HG02642 (cell line): ENCODE measurements at regions not wholly inside any gene's neighbourhood (a gene's known extent, or its start where the extent isn't known, plus 50 kb on each side); places are given as distances from the start of the nearest gene placed in this dataset.

ENCODE experiments used
- ATAC-seq: cut with Tn5 transposase; IDR thresholded peaks from one replicate; pipeline ENCODE4 v1.9.1; 2021; ENCODE audit warnings: mild to moderate bottlenecking; ENCODE audit not compliant: unreplicated experiment, poor library complexity

DNA sequence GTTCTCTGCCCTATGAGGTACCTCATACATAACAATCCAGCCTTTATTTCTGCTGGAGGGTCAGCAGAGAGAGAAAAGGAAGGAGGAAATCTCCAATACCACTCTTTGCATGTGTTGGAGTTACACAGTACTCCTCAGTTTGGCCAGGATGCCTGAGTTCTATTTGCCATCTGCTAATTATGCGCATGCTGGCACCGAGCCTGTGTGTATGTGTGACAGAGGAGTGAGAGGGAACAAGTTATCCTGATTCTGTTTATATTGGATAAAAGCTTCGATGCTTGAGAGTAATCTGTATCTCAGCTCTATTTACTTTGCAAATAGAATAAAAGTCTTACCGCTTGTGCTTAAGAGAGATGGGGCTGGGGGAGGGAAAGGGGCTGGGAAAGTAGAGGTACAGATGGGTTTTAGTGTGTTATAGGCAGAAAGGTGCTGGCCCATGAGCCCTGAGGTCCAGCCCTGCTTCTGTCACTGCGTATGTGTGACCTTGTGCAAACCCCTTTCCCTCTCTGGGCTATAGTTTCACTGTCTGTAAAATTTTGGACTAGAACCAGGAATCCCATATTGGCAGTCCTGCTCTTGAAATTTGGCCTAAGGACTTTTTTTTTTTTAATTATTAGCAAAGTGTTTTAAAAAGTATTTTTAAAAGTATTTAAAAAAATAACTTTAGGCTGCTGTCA lies 54.5 kb upstream of the PLXNA2 start:
- ATAC-seq: no peak

DNA sequence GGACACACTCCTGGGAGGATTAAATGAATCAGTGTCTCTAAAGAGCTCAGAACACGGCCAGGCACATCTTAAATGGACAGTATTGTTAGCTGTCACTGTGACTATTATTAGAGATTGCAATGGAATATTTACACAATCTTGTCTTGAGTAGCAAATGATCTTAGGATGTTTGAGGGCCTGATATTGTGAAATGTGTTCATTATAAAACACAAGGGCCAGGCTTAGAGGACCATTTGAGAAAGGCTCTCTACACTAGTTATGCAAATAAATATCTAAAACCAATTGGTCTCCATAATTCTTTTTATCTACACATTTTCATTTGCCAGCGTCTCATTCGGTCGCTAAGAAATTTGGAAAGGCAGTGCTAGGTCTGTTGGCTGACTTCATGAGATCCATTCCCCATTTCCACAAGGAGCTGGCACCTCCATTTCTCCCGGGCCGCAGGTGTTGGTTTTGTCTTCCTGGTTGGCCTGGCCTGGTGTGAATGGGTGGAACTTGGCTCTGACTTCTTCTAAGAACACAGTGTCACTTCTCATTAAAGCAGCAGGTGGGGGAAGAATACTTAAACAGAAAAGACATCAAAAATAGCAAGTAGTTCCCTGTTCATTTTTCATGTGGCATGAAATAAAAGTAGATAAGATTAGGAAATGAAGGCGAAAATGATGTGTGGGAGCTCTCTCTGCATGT lies 56.0 kb upstream of the PLXNA2 start:
- ATAC-seq: no peak

- no peak for ATAC-seq
Observed at GRCh38 chr1:208302699-208303238, 58.6 kb upstream of the PLXNA2 start.

DNA sequence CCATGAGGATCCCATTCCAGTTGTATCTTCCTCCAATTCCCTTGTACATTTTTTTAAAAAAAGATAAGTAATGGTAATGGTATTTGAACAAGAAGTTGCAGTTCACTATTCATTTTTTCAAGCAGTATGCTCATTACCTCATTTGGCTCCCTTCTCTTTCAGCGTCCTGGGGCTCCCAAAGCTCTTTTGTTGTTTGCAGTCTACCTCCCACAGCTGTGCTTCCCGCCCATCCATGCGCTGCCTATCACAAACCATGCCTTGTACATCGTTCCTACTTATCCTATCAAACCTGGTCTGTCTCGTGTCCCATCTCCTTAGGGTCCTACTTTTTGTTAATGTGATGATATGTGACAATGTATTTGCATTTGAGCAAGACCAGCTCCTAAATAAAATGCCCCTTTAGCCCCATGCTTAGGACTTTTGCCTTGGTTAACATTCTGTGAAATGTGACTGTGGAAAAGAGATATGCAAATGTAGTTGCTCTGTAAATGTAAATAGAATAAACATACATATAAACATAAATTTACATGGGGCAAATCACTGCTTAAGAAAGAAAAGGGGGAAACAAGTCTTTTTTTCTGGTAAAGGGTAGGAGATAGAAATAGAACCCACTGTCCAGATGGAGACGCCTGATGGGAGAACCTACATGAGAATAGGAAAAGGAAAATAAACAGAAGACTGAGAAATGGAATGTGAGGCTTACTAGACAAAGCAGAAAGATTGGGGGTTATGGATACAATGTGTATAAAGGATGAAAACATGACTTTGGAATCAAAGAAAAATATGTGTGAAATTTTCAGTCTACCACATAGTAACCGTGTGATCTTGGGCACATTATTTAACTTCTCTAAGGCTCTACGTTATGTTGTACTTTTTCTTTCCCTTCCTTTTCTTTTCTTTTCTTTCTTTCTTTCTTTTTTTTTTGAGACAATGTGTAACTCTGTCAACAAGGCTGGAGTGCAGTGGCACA lies 59.8 kb upstream of the PLXNA2 start:
- ATAC-seq: no peak

DNA sequence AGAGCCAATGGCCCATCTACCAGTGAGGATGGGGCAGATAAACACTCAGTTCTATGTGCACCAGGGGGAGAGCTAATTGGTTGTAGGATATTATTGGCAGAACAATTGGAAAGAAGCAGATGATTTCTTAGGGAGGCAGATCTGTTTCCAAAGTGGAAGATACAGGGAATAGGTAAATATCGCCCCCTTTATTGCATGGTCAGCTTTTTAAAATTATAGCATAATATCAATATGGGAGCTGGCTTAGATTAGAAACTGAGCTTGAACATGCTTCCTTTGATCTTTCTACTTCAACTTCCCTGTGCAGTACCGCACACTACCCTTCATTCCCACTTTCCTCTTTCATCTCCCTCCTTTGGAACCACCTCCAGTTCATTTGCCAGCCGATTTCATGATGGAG lies 64.0 kb upstream of the PLXNA2 start:
- ATAC-seq: no peak

- ATAC-seq: no peak
Observed at GRCh38 chr1:208309771-208310170, 65.6 kb upstream of the PLXNA2 start.

DNA sequence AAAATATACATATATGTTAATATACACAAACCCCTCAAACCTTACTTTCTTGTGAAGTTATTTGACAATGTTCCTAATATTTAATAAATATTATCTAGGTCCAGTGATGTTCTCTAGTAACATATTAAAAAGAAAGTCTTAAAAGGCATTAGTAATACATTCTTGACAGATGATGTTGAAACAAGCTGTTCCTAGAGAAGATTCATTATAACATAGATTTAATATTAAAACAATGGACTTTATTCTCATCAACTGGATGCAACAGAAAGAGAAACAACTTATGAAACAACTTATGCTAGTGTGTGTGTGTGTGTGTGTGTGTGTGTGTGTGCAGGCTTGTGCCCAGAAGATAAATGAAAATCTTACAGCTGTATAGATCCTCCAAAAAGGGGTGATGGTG lies 68.5 kb upstream of the PLXNA2 start:
- ATAC-seq: no peak

DNA sequence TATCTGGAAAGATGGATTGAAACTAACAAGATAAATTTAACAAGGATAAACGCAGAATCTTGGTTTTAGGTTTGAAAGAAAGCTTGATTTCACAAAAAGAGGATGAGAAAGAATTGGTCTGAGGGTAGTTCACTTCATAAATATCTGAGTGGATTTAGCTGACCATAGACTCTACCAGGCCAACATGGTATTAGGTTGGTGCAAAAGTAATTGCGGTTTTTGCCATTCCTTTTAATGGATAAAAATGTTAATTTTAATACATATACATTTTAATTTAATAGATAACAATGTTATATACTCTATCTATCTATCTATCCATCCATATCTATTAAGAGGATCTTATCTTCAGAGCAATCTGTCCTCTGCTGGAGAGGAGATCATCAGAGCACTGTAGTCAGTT lies 70.2 kb upstream of the PLXNA2 start:
- ATAC-seq: no peak

DNA sequence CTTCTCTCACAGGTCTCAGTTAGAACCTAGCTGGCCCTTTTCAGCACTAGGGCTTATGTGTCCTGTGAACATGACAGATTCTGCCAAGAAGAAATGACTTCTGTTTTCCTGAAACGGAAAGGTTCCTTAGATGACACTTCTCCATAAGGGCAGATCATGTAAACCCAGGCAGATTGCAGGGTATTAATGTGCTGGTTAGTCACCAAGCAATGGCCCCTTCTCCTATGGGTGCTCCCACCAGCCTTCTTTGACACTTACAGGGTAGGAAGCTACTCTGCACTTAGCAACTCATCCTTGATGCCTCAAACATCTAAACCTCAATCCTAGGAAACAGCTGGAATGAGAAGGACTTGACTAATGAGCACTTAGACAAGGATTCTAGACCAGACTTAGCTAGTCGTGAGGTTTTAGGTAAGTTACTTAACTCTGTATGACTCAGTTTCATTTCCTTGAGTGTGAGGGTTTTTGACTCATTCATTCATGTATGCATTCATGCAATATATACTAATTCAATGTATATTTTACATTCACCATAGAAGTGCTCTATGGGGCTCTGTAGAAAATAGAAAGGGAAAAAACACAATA lies 74.1 kb upstream of the PLXNA2 start:
- ATAC-seq: no peak

- no peak for ATAC-seq
Observed at GRCh38 chr1:208324005-208324404, 79.8 kb upstream of the PLXNA2 start.

DNA sequence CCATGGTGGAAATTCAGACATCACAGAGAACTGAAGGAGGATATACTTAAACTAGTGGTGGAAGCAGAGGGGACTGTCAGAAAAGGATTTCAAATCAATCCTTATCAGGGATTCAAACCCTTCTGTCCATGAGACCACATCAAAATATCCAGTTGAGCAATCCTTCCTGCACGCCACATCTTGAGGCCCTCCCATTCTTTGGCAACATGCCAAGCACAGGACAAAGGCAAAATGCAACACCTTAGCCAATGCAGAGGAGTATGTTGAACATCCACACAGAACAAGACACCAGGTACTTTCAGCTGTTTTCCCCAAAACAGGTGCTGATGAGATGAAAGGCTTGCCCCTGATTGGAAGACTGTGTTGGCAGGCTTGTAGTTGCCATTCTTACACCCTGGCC lies 81.8 kb upstream of the PLXNA2 start:
- ATAC-seq: no peak

- ATAC-seq: no peak
Observed at GRCh38 chr1:208329300-208329699, 85.1 kb upstream of the PLXNA2 start.

DNA sequence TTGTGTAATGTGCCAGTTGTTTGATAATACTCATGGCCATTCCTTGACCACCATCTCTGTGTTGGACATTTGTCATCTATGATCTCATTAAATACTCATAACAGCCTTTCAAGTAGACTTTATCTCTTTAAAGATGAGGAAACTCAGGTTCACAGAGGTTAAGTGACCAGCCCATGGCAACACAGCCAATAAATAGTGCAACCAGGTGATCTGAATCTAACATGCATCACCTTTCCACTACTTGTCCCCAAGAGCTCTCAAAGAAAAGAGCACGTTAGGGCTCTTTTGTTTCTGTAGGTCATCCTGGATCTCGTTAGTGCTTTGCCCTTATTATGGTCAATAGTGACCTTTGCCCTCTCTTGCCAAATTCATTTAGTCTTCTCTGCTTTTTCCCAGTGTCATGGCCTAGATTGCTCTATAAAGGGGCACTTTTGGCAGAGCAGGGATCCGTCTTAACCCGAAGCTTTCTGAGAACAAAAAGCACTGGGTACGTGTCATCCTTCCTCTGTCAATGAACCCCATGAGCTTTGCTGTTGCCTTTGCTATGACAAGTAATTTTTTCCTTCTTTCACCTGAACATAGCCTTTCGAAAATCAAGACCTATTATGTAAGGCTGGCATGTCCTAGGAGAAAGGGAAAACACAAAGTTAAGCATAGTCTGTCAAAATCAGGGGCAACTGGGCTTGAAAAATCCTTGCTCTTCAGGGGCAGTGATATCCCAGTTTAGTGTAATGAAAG lies 88.0 kb upstream of the PLXNA2 start:
- no peak for ATAC-seq

- no peak for ATAC-seq
Observed at GRCh38 chr1:208332774-208333126, 88.6 kb upstream of the PLXNA2 start.

DNA sequence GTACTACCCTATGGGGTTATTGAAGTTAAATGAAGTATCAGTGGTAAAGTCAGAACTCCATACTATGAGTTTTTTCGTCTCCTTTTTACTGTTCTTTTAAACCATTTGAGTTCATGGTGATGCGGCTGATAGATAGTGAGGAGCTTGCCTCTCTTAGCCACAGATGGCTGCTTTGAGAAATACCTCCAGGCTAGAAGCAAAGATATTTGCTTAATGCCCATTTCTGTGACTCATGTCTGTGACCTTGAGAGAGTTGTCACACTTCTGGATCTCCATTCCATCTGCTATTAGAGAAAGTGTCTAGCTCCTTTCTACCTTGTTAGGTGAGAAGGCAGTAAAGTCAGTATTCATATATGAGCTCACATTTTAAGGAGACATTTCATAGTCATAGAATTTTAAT lies 89.5 kb upstream of the PLXNA2 start:
- ATAC-seq: no peak

GRCh38 chr1:208335371-208336136 lies 91.4 kb upstream of the PLXNA2 start:
- no peak for ATAC-seq

GRCh38 chr1:208336137-208336518 lies 91.9 kb upstream of the PLXNA2 start:
- no peak for ATAC-seq

DNA sequence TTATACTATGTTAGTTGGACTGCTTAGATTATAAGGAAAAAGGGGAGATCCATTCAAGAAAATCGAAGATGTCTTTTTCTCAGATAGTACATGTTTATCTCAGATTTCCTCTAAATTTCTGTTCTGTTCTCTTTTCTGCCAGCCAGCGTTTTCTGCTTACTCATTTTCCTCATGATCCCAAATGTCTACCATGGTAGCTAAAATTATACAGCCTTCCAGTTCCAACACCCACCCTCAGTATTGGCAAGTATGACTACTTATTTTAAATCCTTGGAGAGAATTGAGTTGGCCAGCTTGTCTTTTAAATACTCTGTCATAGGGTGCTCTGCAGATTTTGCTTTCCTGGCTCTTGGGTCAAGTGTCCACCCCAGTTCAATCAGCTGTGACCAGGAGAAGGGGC lies 95.7 kb upstream of the PLXNA2 start:
- no peak for ATAC-seq

- ATAC-seq: no peak
Observed at GRCh38 chr1:208343226-208343625, 99.0 kb upstream of the PLXNA2 start.
